Mesothelial cell of epicardium (in vitro differentiated cells): ENCODE measurements at regions not wholly inside any gene's neighbourhood (a gene's known extent, or its start where the extent isn't known, plus 50 kb on each side); places are given as distances from the start of the nearest gene placed in this dataset.

Experiments
- DNase-seq, 2 experiments: peaks; one replicate each; pipeline ENCODE4 v3.0.0; 2021; ENCODE audit warnings: low spot score in 2 of 2; ENCODE audit not compliant: unreplicated experiment in 2 of 2
- H3K27ac Mint-ChIP-seq: 2 replicates; pipeline ENCODE4 v1.8.0; 2021; ENCODE audit warnings: mixed read lengths
- H3K27me3 Mint-ChIP-seq: 2 replicates; pipeline ENCODE4 v1.8.0; 2021; ENCODE audit warnings: low read depth, mixed read lengths
- H3K36me3 Mint-ChIP-seq: 2 replicates; pipeline ENCODE4 v1.8.0; 2021; ENCODE audit warnings: mixed read lengths
- H3K4me1 Mint-ChIP-seq: 2 replicates; pipeline ENCODE4 v1.8.0; 2021; ENCODE audit warnings: mixed read lengths
- H3K4me3 Mint-ChIP-seq: 2 replicates; pipeline ENCODE4 v1.8.0; 2021; ENCODE audit warnings: mild to moderate bottlenecking, moderate library complexity, mixed read lengths
- H3K9me3 Mint-ChIP-seq: 2 replicates; pipeline ENCODE4 v1.8.0; 2021; ENCODE audit warnings: mixed read lengths
- CTCF ChIP-seq: fragments of 200-600 bp; sonication (generic); IDR thresholded peaks from one replicate; pipeline ENCODE4 v1.5.0; 2021; ENCODE audit warnings: antibody characterized with exemption; ENCODE audit not compliant: unreplicated experiment

- peaks cover 10% of the 10 kb centered on the region for H3K4me1 Mint-ChIP-seq
- peaks cover 10% of the 10 kb centered on the region for H3K9me3 Mint-ChIP-seq
- no peak for DNase-seq
- no peaks in the 10 kb centered on the region for H3K27me3 Mint-ChIP-seq
- no peaks in the 10 kb centered on the region for H3K36me3 Mint-ChIP-seq
- no peak overlapping the region for H3K27ac Mint-ChIP-seq
- no peak overlapping the region for H3K4me3 Mint-ChIP-seq
- TF ChIP-seq CTCF = no peak
Observed at GRCh38 chr6:2426561-2427340, 181.3 kb upstream of the GMDS start.

GRCh38 chr6:2416128-2416712 lies 170.8 kb upstream of the GMDS start:
- no peak for TF ChIP-seq CTCF
- DNase-seq = no peak
- H3K27ac Mint-ChIP-seq = no peak overlapping the region
- H3K4me1 Mint-ChIP-seq = peaks cover 2% of the 10 kb centered on the region
- peaks cover 1% of the 10 kb centered on the region for H3K36me3 Mint-ChIP-seq
- H3K9me3 Mint-ChIP-seq = no peaks in the 10 kb centered on the region
- no peaks in the 10 kb centered on the region for H3K27me3 Mint-ChIP-seq
- H3K4me3 Mint-ChIP-seq = no peak overlapping the region

- Mint-ChIP-seq H3K27me3 (no peaks in the 10 kb centered on the region), H3K36me3 (peaks cover 5% of the 10 kb centered on the region), H3K4me1 (peaks cover 2% of the 10 kb centered on the region), H3K27ac (no peak overlapping the region), H3K9me3 (peaks cover 3% of the 10 kb centered on the region), H3K4me3 (no peak overlapping the region)
- TF ChIP-seq CTCF = no peak
- no peak for DNase-seq
Observed at GRCh38 chr6:2414885-2415547, 169.6 kb upstream of the GMDS start.

- Mint-ChIP-seq H3K4me1 (peaks cover 2% of the 10 kb centered on the region), H3K4me3 (no peak overlapping the region), H3K9me3 (peaks cover 3% of the 10 kb centered on the region), H3K27ac (no peak overlapping the region), H3K27me3 (no peaks in the 10 kb centered on the region), H3K36me3 (peaks cover 5% of the 10 kb centered on the region)
- TF ChIP-seq CTCF = no peak
- DNase-seq = no peak
Observed at GRCh38 chr6:2412731-2413130, 167.3 kb upstream of the GMDS start.

- Mint-ChIP-seq H3K4me1 (peaks cover 2% of the 10 kb centered on the region), H3K36me3 (peaks cover 5% of the 10 kb centered on the region), H3K27me3 (no peaks in the 10 kb centered on the region), H3K27ac (no peak overlapping the region), H3K4me3 (no peak overlapping the region), H3K9me3 (peaks cover 11% of the 10 kb centered on the region)
- no peak for TF ChIP-seq CTCF
- no peak for DNase-seq
Observed at GRCh38 chr6:2410656-2411380, 165.4 kb upstream of the GMDS start.
